HepG2 (cell line): ENCODE measurements at regions not wholly inside any gene's neighbourhood (a gene's known extent, or its start where the extent isn't known, plus 50 kb on each side); places are given as distances from the start of the nearest gene placed in this dataset.

Experiments used
- ATAC-seq: fragments of 200-7000 bp; cut with Tn5 transposase; 3 replicates; pipeline ENCODE4 v1.9.1; 2020; ENCODE audit warnings: mild to moderate bottlenecking, moderate library complexity
- BruUV-seq: library from RNA; stranded (reverse); fragments of 400-500 nt; replicated peaks from 2 replicates; lab custom pipeline; 2021; lab: Mats Ljungman, UMichigan
- CTCF ChIA-PET: fragments of 300-600 bp; formaldehyde crosslinking; extraction: SDS; loops from one replicate; lab custom pipeline; 2021; ENCODE audit warnings: low total read pairs, inconsistent platforms, low intra/inter-chr PET ratio; lab: Yijun Ruan, JAX
- POLR2A ChIA-PET: fragments of 350-600 bp; sonication (Branson Sonifier 250); formaldehyde crosslinking; loops from one replicate; lab custom pipeline; 2020; ENCODE audit warnings: antibody characterized with exemption, inconsistent platforms; lab: Yijun Ruan, JAX
- DNase-seq: peaks from one replicate; pipeline ENCODE4 v3.0.0-alpha.2; 2015; ENCODE audit warnings: low spot score
- FAIRE-seq: peaks from 3 replicates; lab custom pipeline; 2011; peaks lifted over from hg19 to GRCh38; lab: Jason Lieb, UNC
- H2AFZ ChIP-seq: one replicate; pipeline ENCODE4 v1.6.1; 2011; ENCODE audit warnings: low read length, inconsistent platforms
- H3K27ac ChIP-seq: fragments of 300-600 bp; 3 replicates; pipeline ENCODE4 v1.8.0; 2011; ENCODE audit warnings: mixed run types, mild to moderate bottlenecking, mixed read lengths, low read length, inconsistent platforms; ENCODE audit not compliant: insufficient read depth; ENCODE audit errors: extremely low read length
- H3K27me3 ChIP-seq, 2 experiments: fragments of 200-600 bp in 1 of 2; 2 replicates in 1 of 2; 3 replicates in 1 of 2; pipeline versions ENCODE4 v1.6.0 to v1.8.0; 2011; ENCODE audit warnings: low read length in 2 of 2, mild to moderate bottlenecking in 2 of 2, moderate library complexity in 2 of 2, inconsistent platforms in 1 of 2; ENCODE audit not compliant: insufficient read depth in 2 of 2, control insufficient read depth in 1 of 2
- H3K36me3 ChIP-seq, 2 experiments: fragments of 200-600 bp in 1 of 2; replicated peaks in 1 of 2; 2 replicates in 1 of 2; 3 replicates in 1 of 2; pipeline versions ENCODE4 v1.5.1 to v1.8.0; 2011; ENCODE audit warnings: low read length in 2 of 2, inconsistent platforms in 1 of 2; ENCODE audit not compliant: insufficient read depth in 2 of 2, control insufficient read depth in 1 of 2
- H3K4me1 ChIP-seq: 2 replicates; pipeline ENCODE4 v1.5.1; 2012; ENCODE audit warnings: low read length, inconsistent platforms; ENCODE audit not compliant: insufficient read depth
- H3K4me2 ChIP-seq: 2 replicates; pipeline ENCODE4 v1.6.0; 2011; ENCODE audit warnings: low read depth, low read length, inconsistent platforms
- H3K4me3 ChIP-seq, 3 experiments: fragments of 200-600 bp in 1 of 3; sonication (generic), shearing (Covaris generic) in 1 of 3; replicated peaks in 1 of 3; 2 replicates each; pipeline ENCODE4 v1.5.1; 2011 to 2016; ENCODE audit warnings: low read length in 3 of 3, inconsistent platforms in 2 of 3, low read depth in 2 of 3, mild to moderate bottlenecking in 2 of 3, control low read depth in 1 of 3, mixed read lengths in 1 of 3; ENCODE audit not compliant: insufficient read depth in 1 of 3
- H3K79me2 ChIP-seq: one replicate; pipeline ENCODE4 v1.6.1; 2011; ENCODE audit warnings: low read length, inconsistent platforms; ENCODE audit not compliant: insufficient read depth
- H3K9ac ChIP-seq: 2 replicates; pipeline ENCODE4 v1.6.0; 2011; ENCODE audit warnings: mild to moderate bottlenecking, low read depth, low read length, inconsistent platforms; ENCODE audit not compliant: insufficient read depth
- H3K9me3 ChIP-seq: 2 replicates; pipeline ENCODE4 v1.5.1; 2012; ENCODE audit warnings: mild to moderate bottlenecking, low read length
- H4K20me1 ChIP-seq: 2 replicates; pipeline ENCODE4 v1.6.0; 2011; ENCODE audit warnings: inconsistent platforms, mild to moderate bottlenecking, low read length, moderate library complexity; ENCODE audit not compliant: insufficient read depth
- MAFF ChIP-seq: IDR thresholded peaks from 2 replicates; pipeline ENCODE4 v1.6.1; 2011; ENCODE audit warnings: low read depth, low read length, improper control_type of control experiment
- MAFK ChIP-seq, 2 experiments: IDR thresholded peaks in 1 of 2; conservative IDR thresholded peaks in 1 of 2; 2 replicates each; pipeline ENCODE4 v1.6.1; 2011; ENCODE audit warnings: improper control_type of control experiment in 2 of 2, low read length in 2 of 2
- ZKSCAN8 ChIP-seq: IDR thresholded peaks from 2 replicates; pipeline ENCODE4 v1.6.1; 2016; ENCODE audit warnings: borderline replicate concordance, missing genetic modification reagents, missing compliant biosample characterization
- ZNF570 ChIP-seq: sonication (generic); formaldehyde crosslinking; IDR thresholded peaks from 2 replicates; pipeline ENCODE4 v1.4.0; 2020; ENCODE audit warnings: mild to moderate bottlenecking, missing genetic modification reagents, borderline replicate concordance
- ZNF574 ChIP-seq: sonication (generic); formaldehyde crosslinking; IDR thresholded peaks from 2 replicates; pipeline ENCODE4 v1.4.0; 2020; ENCODE audit warnings: missing genetic modification reagents
- ZNF713 ChIP-seq: sonication (generic); formaldehyde crosslinking; IDR thresholded peaks from 2 replicates; pipeline ENCODE4 v1.4.0; 2020; ENCODE audit warnings: mild to moderate bottlenecking, missing genetic modification reagents
- WGBS: methylation state at CpG from one replicate; pipeline ENCODE4 v1.1.6; 2017; ENCODE audit warnings: low lambda C conversion rate; 5-methylcytosine and 5-hydroxymethylcytosine counted together
- in situ Hi-C: cut with HindIII; loops from 2 replicates; pipeline ENCODE4 v1.10.0; 2017; ENCODE audit warnings: low pct_unique_long_range_greater_than_20kb; ENCODE audit not compliant: extremely low pct_ligation_motif_present
- intact Hi-C: fragments of 100-400 bp; cut with micrococcal nuclease; formaldehyde crosslinking; loops from one replicate; pipeline ENCODE4 v1.10.0; 2022; ENCODE audit not compliant: unreplicated experiment

- no peak for TF ChIP-seq ZNF574 (CRISPR knock-in tag)
- no peak for TF ChIP-seq ZNF570
- TF ChIP-seq ZNF713 (CRISPR knock-in tag) = no peak
- TF ChIP-seq, all 625 proteins: peak for 0
Measured at GRCh38 chr7:9842301-9842700, 1131.4 kb upstream of the PHF14 start (continued).

- BruUV-seq = no TSS peak
- Histone ChIP-seq H4K20me1 (no peaks in the 10 kb centered on the region), H3K4me1 (no peaks in the 10 kb centered on the region), H3K4me2 (no peak overlapping the region), H3K27me3 (no peaks in the 10 kb centered on the region), H3K36me3 (no peaks in the 10 kb centered on the region), H3K4me3 (no peak overlapping the region), H3K9ac (no peak overlapping the region), H3K9me3 (peaks cover 41% of the 10 kb centered on the region), H2AFZ (no peak overlapping the region), H3K27ac (no peak overlapping the region), H3K79me2 (no peaks in the 10 kb centered on the region)
- CTCF ChIA-PET = no interaction called here
- no peak for ATAC-seq
- no peak for DNase-seq
- in situ Hi-C loops (no loop called here), intact Hi-C loops (no loop called here)
- WGBS = 17% methylated on average over 3 of the region's 3 CpGs
- TF ChIP-seq ZKSCAN8 (CRISPR knock-in tag) = no peak
- TF ChIP-seq MAFF = peak; percentile 94
- TF ChIP-seq MAFK (conservative IDR thresholded peaks at IDR 0.05 in 1 of 2, IDR thresholded peaks at IDR 0.05 in 1 of 2; ENCODE audit: low read length in 2 of 2) = peak; percentile 92 to 97
- POLR2A ChIA-PET = no interaction called here
- FAIRE-seq = no peak
Measured at GRCh38 chr7:9846902-9847301, 1126.8 kb upstream of the PHF14 start.
